H1 (cell line): ENCODE measurements at regions not wholly inside any gene's neighbourhood (a gene's known extent, or its start where the extent isn't known, plus 50 kb on each side); places are given as distances from the start of the nearest gene placed in this dataset.

Experiments
- CTCF ChIA-PET: fragments of 300-600 bp; sonication (Branson Sonifier 250); formaldehyde crosslinking; loops from one replicate; lab custom pipeline; 2021; ENCODE audit not compliant: partially characterized antibody; lab: Charles Lee
- POLR2A ChIA-PET: fragments of 300-600 bp; sonication (Branson Sonifier 250); formaldehyde crosslinking; loops from one replicate; lab custom pipeline; 2021; ENCODE audit warnings: inconsistent platforms; ENCODE audit not compliant: partially characterized antibody; lab: Charles Lee
- DNase-seq, 2 experiments: peaks; one replicate each; pipeline versions ENCODE4 v3.0.0 to v3.0.0-alpha.2; 2010 to 2022; ENCODE audit warnings: low spot score in 2 of 2, low read depth in 1 of 2, mixed read lengths in 1 of 2
- FAIRE-seq: peaks from 2 replicates; lab custom pipeline; 2011; peaks lifted over from hg19 to GRCh38; lab: Jason Lieb, UNC
- H2AFZ ChIP-seq: 2 replicates; pipeline ENCODE4 v1.8.1; 2012; ENCODE audit warnings: low read length, inconsistent platforms
- H2AK5ac ChIP-seq: 2 replicates; pipeline ENCODE4 v1.6.1; 2013; ENCODE audit warnings: low read depth, low read length
- H2BK120ac ChIP-seq: replicated peaks from 2 replicates; pipeline ENCODE3; 2013; ENCODE audit warnings: low read depth, low read length, inconsistent platforms
- H2BK12ac ChIP-seq: 2 replicates; pipeline ENCODE4 v1.6.1; 2013; ENCODE audit warnings: low read depth, low read length
- H2BK15ac ChIP-seq: 2 replicates; pipeline ENCODE4 v1.6.1; 2013; ENCODE audit warnings: low read length
- H2BK20ac ChIP-seq: 2 replicates; pipeline ENCODE4 v1.6.1; 2013; ENCODE audit warnings: low read length
- H2BK5ac ChIP-seq: 2 replicates; pipeline ENCODE4 v1.6.1; 2013; ENCODE audit warnings: low read depth, low read length
- H3K14ac ChIP-seq: 2 replicates; pipeline ENCODE4 v1.6.1; 2013; ENCODE audit warnings: inconsistent platforms; ENCODE audit not compliant: insufficient read length
- H3K18ac ChIP-seq: 2 replicates; pipeline ENCODE4 v1.6.1; 2013; ENCODE audit warnings: low read length; ENCODE audit errors: extremely low read depth
- H3K23ac ChIP-seq: 2 replicates; pipeline ENCODE4 v1.6.1; 2013; ENCODE audit warnings: inconsistent platforms; ENCODE audit not compliant: insufficient read length
- H3K23me2 ChIP-seq: 2 replicates; pipeline ENCODE4 v1.6.1; 2013; ENCODE audit warnings: low read depth, low read length
- H3K27ac ChIP-seq: 2 replicates; pipeline ENCODE4 v1.6.1; 2011; ENCODE audit warnings: low read depth, low read length, inconsistent platforms
- H3K27me3 ChIP-seq, 4 experiments: replicated peaks in 1 of 4; 1 replicate in 1 of 4; 2 replicates in 3 of 4; pipeline versions ENCODE4 v1.6.1 to v1.8.1; 2011 to 2013; ENCODE audit warnings: low read length in 3 of 4, mild to moderate bottlenecking in 3 of 4, inconsistent platforms in 2 of 4, mixed read lengths in 2 of 4, moderate library complexity in 1 of 4; ENCODE audit not compliant: control insufficient read depth in 3 of 4, insufficient read depth in 3 of 4; ENCODE audit errors: extremely low read depth in 1 of 4
- H3K36me3 ChIP-seq, 4 experiments: 2 replicates each; pipeline versions ENCODE4 v1.6.1 to v1.8.1; 2011 to 2013; ENCODE audit warnings: mild to moderate bottlenecking in 4 of 4, low read length in 3 of 4, moderate library complexity in 2 of 4, control low read depth in 1 of 4, inconsistent platforms in 1 of 4; ENCODE audit not compliant: insufficient read depth in 4 of 4, control insufficient read depth in 2 of 4
- H3K4ac ChIP-seq: replicated peaks from 2 replicates; pipeline ENCODE3; 2013; ENCODE audit warnings: low read length, low read depth, mixed read lengths, inconsistent platforms; ENCODE audit not compliant: insufficient read length
- H3K4me1 ChIP-seq, 4 experiments: replicated peaks in 1 of 4; 1 replicate in 1 of 4; 2 replicates in 3 of 4; pipeline versions ENCODE4 v1.6.1 to v1.8.1; 2011 to 2013; ENCODE audit warnings: low read length in 3 of 4, inconsistent platforms in 2 of 4, mixed read lengths in 1 of 4; ENCODE audit not compliant: insufficient read depth in 4 of 4, control insufficient read depth in 3 of 4
- H3K4me2 ChIP-seq, 2 experiments: 2 replicates each; pipeline versions ENCODE4 v1.6.1 to v1.8.1; 2011 to 2013; ENCODE audit warnings: low read depth in 2 of 2, low read length in 2 of 2, control low read depth in 1 of 2, inconsistent platforms in 1 of 2, mild to moderate bottlenecking in 1 of 2; ENCODE audit not compliant: insufficient read depth in 1 of 2
- H3K4me3 ChIP-seq, 4 experiments: fragments of 200-600, 300-600 bp in 1 of 4; sonication (generic), shearing (Covaris generic), sonication (Bioruptor Twin) in 1 of 4; 2 replicates each; pipeline versions ENCODE4 v1.5.1 to v1.8.1; 2011 to 2016; ENCODE audit warnings: low read length in 4 of 4, low read depth in 3 of 4, control low read depth in 2 of 4, inconsistent platforms in 2 of 4, mild to moderate bottlenecking in 2 of 4, mixed read lengths in 1 of 4, moderate library complexity in 1 of 4; ENCODE audit not compliant: insufficient read depth in 2 of 4; ENCODE audit errors: extremely low read depth in 1 of 4
- H3K56ac ChIP-seq: replicated peaks from 2 replicates; pipeline ENCODE3; 2013; ENCODE audit warnings: low read depth, mild to moderate bottlenecking, mixed read lengths, low read length, inconsistent platforms; ENCODE audit not compliant: insufficient read length
- H3K79me1 ChIP-seq: 2 replicates; pipeline ENCODE4 v1.6.1; 2013; ENCODE audit warnings: low read depth, low read length, control low read depth
- H3K79me2 ChIP-seq, 2 experiments: 2 replicates each; pipeline versions ENCODE4 v1.6.1 to v1.8.1; 2012 to 2013; ENCODE audit warnings: low read length in 2 of 2, mild to moderate bottlenecking in 2 of 2, inconsistent platforms in 1 of 2; ENCODE audit not compliant: insufficient read depth in 2 of 2, control insufficient read depth in 1 of 2
- H3K9ac ChIP-seq, 4 experiments: replicated peaks in 1 of 4; 1 replicate in 1 of 4; 2 replicates in 3 of 4; pipeline versions ENCODE4 v1.6.1 to v1.8.1; 2011 to 2013; ENCODE audit warnings: low read depth in 3 of 4, low read length in 3 of 4, control low read depth in 2 of 4, mild to moderate bottlenecking in 2 of 4, moderate library complexity in 2 of 4, inconsistent platforms in 1 of 4; ENCODE audit errors: extremely low read depth in 1 of 4
- H3K9me3 ChIP-seq, 2 experiments: 2 replicates each; pipeline versions ENCODE4 v1.6.1 to v1.8.1; 2012 to 2013; ENCODE audit warnings: mild to moderate bottlenecking in 2 of 2, moderate library complexity in 2 of 2, control low read depth in 1 of 2, inconsistent platforms in 1 of 2, low read depth in 1 of 2, low read length in 1 of 2, mixed read lengths in 1 of 2; ENCODE audit not compliant: insufficient read depth in 2 of 2
- H4K20me1 ChIP-seq, 2 experiments: replicated peaks in 1 of 2; 2 replicates each; pipeline versions ENCODE3 to v1.8.1; 2011 to 2013; ENCODE audit warnings: inconsistent platforms in 2 of 2, low read length in 2 of 2, mild to moderate bottlenecking in 1 of 2; ENCODE audit not compliant: insufficient read depth in 2 of 2, control insufficient read depth in 1 of 2
- H4K5ac ChIP-seq: 2 replicates; pipeline ENCODE4 v1.6.1; 2013; ENCODE audit warnings: low read length, low read depth, mixed read lengths, inconsistent platforms; ENCODE audit not compliant: insufficient read length
- H4K8ac ChIP-seq: 2 replicates; pipeline ENCODE4 v1.8.0; 2013; ENCODE audit warnings: mild to moderate bottlenecking, moderate library complexity, low read length, inconsistent platforms; ENCODE audit not compliant: insufficient read depth; ENCODE audit errors: extremely low read depth
- H4K91ac ChIP-seq: replicated peaks from 2 replicates; pipeline ENCODE3; 2013; ENCODE audit warnings: low read length, mixed read lengths, inconsistent platforms; ENCODE audit not compliant: insufficient read length
- BCL11A ChIP-seq, 2 experiments: IDR thresholded peaks; one replicate each; pipeline ENCODE4 v1.6.1; 2011; ENCODE audit warnings: low read depth in 2 of 2, low read length in 2 of 2, mild to moderate bottlenecking in 2 of 2
- CREB1 ChIP-seq: IDR thresholded peaks from 2 replicates; pipeline ENCODE4 v1.6.1; 2012; ENCODE audit warnings: inconsistent platforms
- EGR1 ChIP-seq: IDR thresholded peaks from 2 replicates; pipeline ENCODE4 v1.6.1; 2011; ENCODE audit warnings: low read depth, low read length, borderline replicate concordance
- EP300 ChIP-seq, 2 experiments: IDR thresholded peaks; 1 replicate in 1 of 2; 2 replicates in 1 of 2; pipeline ENCODE4 v1.6.1; 2011 to 2012; ENCODE audit warnings: low read depth in 2 of 2, low read length in 2 of 2, mild to moderate bottlenecking in 2 of 2, borderline replicate concordance in 1 of 2, inconsistent platforms in 1 of 2, moderate library complexity in 1 of 2
- GABPA ChIP-seq: IDR thresholded peaks from 2 replicates; pipeline ENCODE4 v1.6.1; 2011; ENCODE audit warnings: mild to moderate bottlenecking, low read length, moderate library complexity, borderline replicate concordance; ENCODE audit not compliant: insufficient read depth
- GTF2F1 ChIP-seq: IDR thresholded peaks from 2 replicates; pipeline ENCODE4 v1.6.1; 2012; ENCODE audit warnings: low read depth, low read length, improper control_type of control experiment, borderline replicate concordance
- NANOG ChIP-seq: IDR thresholded peaks from 2 replicates; pipeline ENCODE4 v1.6.1; 2011; ENCODE audit warnings: low read length, low read depth, mild to moderate bottlenecking, inconsistent platforms; ENCODE audit not compliant: insufficient read depth, poor library complexity, severe bottlenecking
- PHF8 ChIP-seq: fragments of 200-600 bp; sonication (generic); conservative IDR thresholded peaks from 2 replicates; pipeline ENCODE4 v1.7.1; 2012; ENCODE audit warnings: low read depth, mild to moderate bottlenecking, inconsistent platforms, low read length, moderate library complexity
- RAD21 ChIP-seq, 2 experiments: IDR thresholded peaks in 1 of 2; conservative IDR thresholded peaks in 1 of 2; 2 replicates each; pipeline ENCODE4 v1.6.1; 2011; ENCODE audit warnings: low read depth in 2 of 2, low read length in 2 of 2, improper control_type of control experiment in 1 of 2, inconsistent platforms in 1 of 2, mild to moderate bottlenecking in 1 of 2, moderate library complexity in 1 of 2
- SIN3A ChIP-seq, 2 experiments: IDR thresholded peaks in 1 of 2; conservative IDR thresholded peaks in 1 of 2; 2 replicates each; pipeline ENCODE4 v1.6.1; 2011 to 2012; ENCODE audit warnings: low read length in 2 of 2, improper control_type of control experiment in 1 of 2, low read depth in 1 of 2, mild to moderate bottlenecking in 1 of 2
- SIRT6 ChIP-seq: IDR thresholded peaks from one replicate; pipeline ENCODE4 v1.7.1; 2012; ENCODE audit warnings: low read length, inconsistent platforms
- SRF ChIP-seq: IDR thresholded peaks from 2 replicates; pipeline ENCODE4 v1.6.1; 2011; ENCODE audit warnings: mild to moderate bottlenecking, low read depth, low read length, moderate library complexity
- TBP ChIP-seq: IDR thresholded peaks from 2 replicates; pipeline ENCODE4 v1.6.1; 2011; ENCODE audit warnings: low read depth, low read length, improper control_type of control experiment

- Histone ChIP-seq H2BK12ac (no peak overlapping the region), H4K20me1 (no peaks in the 10 kb centered on the region), H3K79me1 (no peaks in the 10 kb centered on the region), H2BK15ac (no peak overlapping the region), H3K4me2 (no peak overlapping the region), H3K9me3 (no peaks in the 10 kb centered on the region), H4K5ac (no peak overlapping the region), H3K27me3 (no peaks in the 10 kb centered on the region), H3K79me2 (no peaks in the 10 kb centered on the region), H3K23me2 (no peaks in the 10 kb centered on the region), H3K9ac (no peak overlapping the region), H2AFZ (no peak overlapping the region), H2BK5ac (no peak overlapping the region), H3K56ac (no peak overlapping the region), H3K4ac (no peak overlapping the region), H3K27ac (no peak overlapping the region), H2BK20ac (no peak overlapping the region), H3K36me3 (no peaks in the 10 kb centered on the region), H3K14ac (no peak overlapping the region), H2BK120ac (no peak overlapping the region), H2AK5ac (no peak overlapping the region), H3K23ac (no peak overlapping the region), H4K91ac (no peak overlapping the region), H3K4me1 (no peaks in the 10 kb centered on the region), H4K8ac (no peak overlapping the region), H3K4me3 (no peak overlapping the region), H3K18ac (no peak overlapping the region)
- DNase-seq (no peak), FAIRE-seq (no peak)
- ChIA-PET POLR2A (no interaction called here), CTCF (no interaction called here)
- no peak for TF ChIP-seq EP300 (IDR thresholded peaks at IDR 0.05; ENCODE audit: borderline replicate concordance in 1 of 2, low read depth in 2 of 2, low read length in 2 of 2)
- TF ChIP-seq BCL11A (IDR thresholded peaks at IDR 0.05; ENCODE audit: low read depth in 2 of 2, low read length in 2 of 2): no peak
- no peak for TF ChIP-seq GABPA
- TF ChIP-seq RAD21 (IDR thresholded peaks at IDR 0.05 in 1 of 2, conservative IDR thresholded peaks at IDR 0.05 in 1 of 2; ENCODE audit: low read depth in 2 of 2, low read length in 2 of 2): no peak
- TF ChIP-seq NANOG: no peak
- TF ChIP-seq PHF8: no peak
- TF ChIP-seq GTF2F1: no peak
- no peak for TF ChIP-seq TBP
- TF ChIP-seq EGR1: no peak
- TF ChIP-seq SIN3A (conservative IDR thresholded peaks at IDR 0.05 in 1 of 2, IDR thresholded peaks at IDR 0.05 in 1 of 2; ENCODE audit: low read depth in 1 of 2, low read length in 2 of 2): no peak
- no peak for TF ChIP-seq SIRT6
- TF ChIP-seq CREB1: no peak
- TF ChIP-seq SRF: no peak
Measured at GRCh38 chr4:176529574-176529973, 209.8 kb downstream of the SPCS3 start.
